SJCRH30 (cell line): ENCODE measurements at regions not wholly inside any gene's neighbourhood (a gene's known extent, or its start where the extent isn't known, plus 50 kb on each side); places are given as distances from the start of the nearest gene placed in this dataset.
"Not testable (repeated sequence)": the region's sequence is repeated elsewhere in the genome, so short reads cannot be mapped to it uniquely, and the experiment has no call there.

Experiments used
- DNase-seq, 2 experiments: peaks; one replicate each; pipeline ENCODE4 v3.0.0-alpha.2; 2015 to 2020
- H3K27ac ChIP-seq: fragments of 250-450 bp; sonication (Bioruptor Pico); 2 replicates; pipeline ENCODE4 v1.5.1; 2020; ENCODE audit warnings: mild to moderate bottlenecking, moderate library complexity
- H3K27me3 ChIP-seq: fragments of 250-450 bp; sonication (Bioruptor Pico); 2 replicates; pipeline ENCODE4 v1.5.1; 2020; ENCODE audit warnings: mild to moderate bottlenecking, moderate library complexity
- H3K36me3 ChIP-seq: fragments of 250-450 bp; sonication (Bioruptor Pico); 2 replicates; pipeline ENCODE4 v1.5.1; 2020; ENCODE audit warnings: mild to moderate bottlenecking, moderate library complexity
- H3K4me1 ChIP-seq: fragments of 250-450 bp; sonication (Bioruptor Pico); 2 replicates; pipeline ENCODE4 v1.5.1; 2020; ENCODE audit warnings: mild to moderate bottlenecking, moderate library complexity
- H3K4me3 ChIP-seq: fragments of 250-450 bp; sonication (Bioruptor Pico); 2 replicates; pipeline ENCODE4 v1.5.1; 2020; ENCODE audit warnings: mild to moderate bottlenecking, moderate library complexity
- H3K9me3 ChIP-seq: fragments of 250-450 bp; sonication (Bioruptor Pico); replicated peaks from 2 replicates; pipeline ENCODE4 v1.5.1; 2020; ENCODE audit warnings: mild to moderate bottlenecking, moderate library complexity

DNA sequence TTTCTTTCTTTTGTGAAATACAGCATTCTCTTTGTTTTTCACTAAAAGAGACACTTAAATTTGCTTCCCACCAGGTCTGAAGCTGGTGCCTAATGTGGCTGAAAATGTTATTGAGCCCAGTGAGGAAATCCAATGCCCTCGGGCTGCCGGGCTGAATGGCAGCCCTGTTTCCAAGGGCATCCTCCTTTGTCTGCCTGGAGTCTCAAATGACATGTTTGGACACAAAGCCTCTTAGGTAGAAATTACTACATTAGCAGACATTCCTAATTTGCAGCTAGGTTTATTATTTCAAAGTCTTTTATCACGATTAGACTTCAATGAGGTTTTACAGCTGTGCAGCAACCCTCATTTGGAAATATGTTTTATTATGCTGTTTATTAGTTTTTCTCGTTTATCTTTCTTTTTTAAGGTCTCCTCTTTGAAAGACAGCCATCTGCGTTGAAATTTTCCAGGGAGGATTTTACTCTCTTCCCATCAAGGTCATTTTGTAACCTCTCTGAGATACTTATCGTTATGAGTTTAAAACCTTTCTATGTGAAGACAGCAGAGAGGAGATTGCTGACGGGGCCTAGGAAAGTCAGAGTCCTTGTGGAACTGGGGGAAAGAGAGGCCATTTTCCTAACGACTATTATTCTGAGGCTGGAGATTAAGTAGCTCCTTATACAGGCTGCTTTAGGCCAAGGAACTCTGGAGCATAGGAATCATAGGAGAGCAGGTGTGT lies 59.0 kb upstream of the ZNF532 start:
- H3K27ac ChIP-seq: peak overlapping the region; percentile 72
- no peaks in the 10 kb centered on the region for H3K9me3 ChIP-seq
- DNase-seq: peak; percentile 69 to 86
- no peaks in the 10 kb centered on the region for H3K36me3 ChIP-seq
- H3K4me3 ChIP-seq: peak overlapping the region; percentile 11
- H3K4me1 ChIP-seq: peaks cover 6% of the 10 kb centered on the region
- H3K27me3 ChIP-seq: no peaks in the 10 kb centered on the region

DNA sequence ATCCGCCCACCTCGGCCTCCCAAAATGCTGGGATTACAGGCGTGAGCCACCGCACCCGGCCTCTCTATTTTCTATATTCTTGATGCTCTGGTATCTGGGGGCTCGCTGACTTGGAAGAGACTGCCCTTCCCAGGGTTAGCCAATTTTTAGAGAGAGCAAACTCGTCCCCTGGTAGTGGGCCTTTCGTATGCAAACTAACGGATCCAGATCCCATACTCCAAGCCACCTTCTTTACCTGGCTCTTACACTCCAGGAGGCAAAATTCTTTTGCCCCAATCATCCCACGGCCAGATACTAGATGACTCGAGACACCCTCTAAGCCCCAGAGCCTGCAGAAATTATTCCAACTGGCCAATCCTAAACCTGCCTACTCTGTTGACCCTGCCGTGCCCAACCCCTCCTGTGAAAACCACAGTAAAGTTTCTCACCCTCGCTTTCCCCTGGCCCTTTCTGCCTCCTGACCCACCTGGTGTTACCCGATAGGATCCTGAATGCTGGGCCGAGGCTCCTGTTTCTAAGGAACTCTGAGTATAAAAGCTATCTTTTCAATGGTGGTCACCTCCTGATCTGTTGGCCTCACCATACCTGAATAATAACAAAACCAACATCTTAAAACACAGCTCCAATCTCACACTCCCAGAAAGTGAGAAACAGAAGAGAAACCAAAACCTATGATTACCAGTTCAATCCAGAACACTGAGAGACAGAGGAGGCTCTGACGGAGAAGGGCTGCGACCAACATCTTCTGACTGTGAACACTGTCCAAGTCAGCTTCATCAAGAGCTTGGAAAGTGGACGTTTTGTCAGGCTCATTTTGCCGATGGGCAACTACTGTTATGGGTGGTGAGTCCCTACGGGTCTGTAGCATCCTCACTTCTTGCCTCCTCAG lies 57.6 kb upstream of the ZNF532 start:
- H3K4me1 ChIP-seq: peaks cover 6% of the 10 kb centered on the region
- no peak overlapping the region for H3K27ac ChIP-seq
- no peaks in the 10 kb centered on the region for H3K36me3 ChIP-seq
- DNase-seq: no peak
- no peaks in the 10 kb centered on the region for H3K9me3 ChIP-seq
- peak overlapping the region; percentile 18 for H3K4me3 ChIP-seq
- no peaks in the 10 kb centered on the region for H3K27me3 ChIP-seq

DNA sequence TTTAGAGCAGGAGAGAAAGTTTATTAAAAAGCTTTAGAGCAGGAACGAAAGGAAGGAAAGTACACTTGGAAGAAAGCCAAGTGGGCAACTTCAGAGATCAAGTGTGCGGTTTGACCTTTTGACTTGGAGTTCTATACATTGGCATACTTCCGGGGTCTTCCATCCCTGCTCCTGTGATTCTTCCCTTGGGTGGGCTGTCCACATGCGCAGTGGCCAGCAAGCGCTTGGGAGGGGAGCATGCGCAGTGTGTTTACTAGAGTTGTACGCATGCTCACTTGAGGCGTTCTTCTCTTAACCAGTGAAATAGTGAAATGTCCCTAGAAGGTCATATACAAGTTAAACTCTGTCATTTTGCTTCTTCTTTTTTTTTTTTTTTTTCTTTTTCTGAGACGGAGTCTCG lies 56.9 kb upstream of the ZNF532 start:
- Histone ChIP-seq H3K36me3 (no peaks in the 10 kb centered on the region), H3K27ac (no peak overlapping the region), H3K4me3 (peak overlapping the region; percentile 18), H3K4me1 (peaks cover 6% of the 10 kb centered on the region), H3K9me3 (no peaks in the 10 kb centered on the region), H3K27me3 (no peaks in the 10 kb centered on the region)
- peak; percentile 40 to 51 for DNase-seq

DNA sequence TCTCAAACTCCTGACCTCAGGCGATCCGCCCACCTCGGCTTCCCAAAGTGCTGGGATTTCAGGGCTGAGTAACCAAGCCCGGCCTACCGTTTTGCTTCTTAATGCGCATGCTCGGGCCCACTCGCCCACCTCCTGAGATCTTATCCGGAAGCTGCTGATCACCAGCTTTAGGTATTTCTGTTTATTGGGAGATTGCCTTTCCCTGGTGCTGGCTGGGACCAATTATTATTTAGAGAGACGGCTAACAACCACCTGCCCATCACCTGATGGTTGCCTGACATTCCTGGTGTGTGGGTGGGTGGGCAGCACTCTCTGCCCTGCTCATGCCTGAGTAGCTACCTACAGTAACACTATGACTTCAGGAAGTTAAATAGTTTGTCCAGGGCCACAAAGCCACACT lies 56.3 kb upstream of the ZNF532 start:
- no peak for DNase-seq

DNA sequence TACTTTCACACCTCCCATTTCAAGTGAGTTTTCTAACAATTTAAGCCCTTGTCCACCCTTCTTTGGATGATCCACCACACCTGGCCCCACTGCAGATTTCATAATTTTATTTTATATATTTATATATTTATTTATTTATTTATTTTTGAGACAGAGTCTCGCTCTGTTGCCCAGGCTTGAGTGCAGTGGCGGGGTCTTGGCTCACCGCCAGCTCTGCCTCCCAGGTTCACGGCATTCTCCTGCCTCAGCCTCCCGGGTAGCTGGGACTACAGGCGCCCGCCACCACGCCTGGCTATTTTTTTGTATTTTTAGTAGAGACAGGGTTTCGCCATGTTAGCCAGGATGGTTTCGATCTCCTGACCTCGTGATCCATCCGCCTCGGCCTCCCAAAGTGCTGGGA lies 52.8 kb upstream of the ZNF532 start:
- H3K27ac ChIP-seq, H3K9me3 ChIP-seq, H3K4me1 ChIP-seq, DNase-seq, H3K4me3 ChIP-seq, H3K36me3 ChIP-seq, H3K27me3 ChIP-seq: not testable (repeated sequence)

More for the DNA sequence above, 56.3 kb upstream of the ZNF532 start:
- peaks cover 6% of the 10 kb centered on the region for H3K4me1 ChIP-seq
- no peak overlapping the region for H3K27ac ChIP-seq
- H3K4me3 ChIP-seq: no peak overlapping the region
- H3K36me3 ChIP-seq: no peaks in the 10 kb centered on the region
- H3K27me3 ChIP-seq: no peaks in the 10 kb centered on the region
- H3K9me3 ChIP-seq: no peaks in the 10 kb centered on the region

DNA sequence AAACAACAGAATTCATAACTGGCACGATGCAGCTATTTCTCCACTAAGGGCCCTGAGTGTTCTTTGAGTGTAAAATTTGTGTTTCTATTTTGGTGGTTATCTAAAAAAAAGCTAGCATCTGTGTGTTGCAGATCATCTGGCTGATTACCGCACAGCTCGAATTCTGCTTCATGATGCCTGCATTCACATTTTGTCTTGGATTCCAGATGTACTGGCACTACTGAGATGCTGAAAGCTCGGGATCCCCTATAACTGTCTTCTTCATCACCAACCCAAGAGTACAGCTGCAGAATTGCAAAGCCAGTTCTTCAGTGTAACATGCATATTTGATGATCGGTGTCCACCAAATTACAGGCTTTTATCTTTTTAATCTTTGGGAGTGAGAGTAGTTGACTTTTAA lies 51.6 kb upstream of the ZNF532 start:
- DNase-seq: no peak
- Histone ChIP-seq H3K36me3 (no peaks in the 10 kb centered on the region), H3K4me1 (no peaks in the 10 kb centered on the region), H3K27ac (no peak overlapping the region), H3K9me3 (no peaks in the 10 kb centered on the region), H3K4me3 (no peak overlapping the region), H3K27me3 (no peaks in the 10 kb centered on the region)

DNA sequence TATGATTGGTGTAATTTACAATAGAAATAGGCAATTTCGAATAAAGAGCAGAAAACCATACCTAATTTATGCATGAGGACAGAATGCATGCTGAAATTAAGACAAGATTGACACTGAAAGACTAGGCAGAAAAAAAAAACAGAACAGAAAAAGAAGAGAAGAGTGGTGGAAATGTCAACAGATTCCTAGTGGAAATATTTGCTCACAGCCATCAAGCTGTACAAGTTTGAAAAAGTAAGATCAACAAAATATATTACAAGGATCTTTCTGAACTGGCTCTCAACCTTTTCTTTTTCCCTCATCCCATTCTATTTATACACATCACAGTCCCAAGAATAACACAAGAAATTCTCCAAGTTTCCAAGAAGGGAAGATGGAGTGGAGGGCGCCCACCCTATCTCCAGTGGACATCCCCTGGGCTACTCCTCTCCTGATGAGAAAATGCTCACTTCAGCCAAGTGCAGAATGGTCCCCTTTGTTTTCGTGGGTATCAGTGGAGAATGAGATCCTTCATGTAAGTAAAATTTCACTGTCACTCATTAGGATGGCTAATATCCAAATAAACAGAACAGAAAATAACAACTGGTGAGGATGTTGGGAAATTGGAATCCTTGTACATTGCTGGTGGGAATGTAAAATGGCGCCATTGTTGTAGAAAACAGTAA lies 51.0 kb upstream of the ZNF532 start:
- H3K4me1 ChIP-seq: no peaks in the 10 kb centered on the region
- no peaks in the 10 kb centered on the region for H3K36me3 ChIP-seq
- no peak for DNase-seq
- no peaks in the 10 kb centered on the region for H3K27me3 ChIP-seq
- no peak overlapping the region for H3K4me3 ChIP-seq
- H3K27ac ChIP-seq: no peak overlapping the region
- H3K9me3 ChIP-seq: no peaks in the 10 kb centered on the region

DNA sequence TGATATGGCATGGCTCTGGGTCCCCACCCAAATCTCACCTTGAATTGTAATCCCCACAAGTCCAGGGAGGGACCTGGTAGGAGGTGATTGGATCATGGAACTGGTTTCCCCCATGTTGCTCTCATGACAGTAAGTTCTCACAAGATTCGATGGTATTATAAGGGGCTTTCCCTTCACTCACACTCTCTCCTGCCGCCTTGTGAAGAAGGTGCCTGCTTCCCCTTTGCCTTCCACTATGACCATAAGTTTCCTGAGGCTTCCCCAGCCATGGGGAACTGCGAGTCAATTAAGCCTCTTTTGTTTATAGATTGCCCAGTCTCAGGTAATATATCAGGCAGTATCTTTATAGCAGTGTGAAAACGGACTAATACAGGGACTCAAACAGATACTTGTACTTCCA lies 50.4 kb upstream of the ZNF532 start:
- no peak for DNase-seq
- Histone ChIP-seq H3K27ac (no peak overlapping the region), H3K4me1 (no peaks in the 10 kb centered on the region)

More for the DNA sequence above, 50.4 kb upstream of the ZNF532 start:
- H3K4me3 ChIP-seq: no peak overlapping the region
- H3K27me3 ChIP-seq: no peaks in the 10 kb centered on the region
- H3K9me3 ChIP-seq: no peaks in the 10 kb centered on the region
- H3K36me3 ChIP-seq: no peaks in the 10 kb centered on the region
